CD4-positive, alpha-beta T cell treated with Interleukin-1 beta for 1 hour (primary cell): ENCODE measurements at regions not wholly inside any gene's neighbourhood (a gene's known extent, or its start where the extent isn't known, plus 50 kb on each side); places are given as distances from the start of the nearest gene placed in this dataset.

Experiments used
- DNase-seq, 2 donors: peaks; one replicate each; pipeline ENCODE4 v3.0.0-alpha.2; 2020 to 2022

DNA sequence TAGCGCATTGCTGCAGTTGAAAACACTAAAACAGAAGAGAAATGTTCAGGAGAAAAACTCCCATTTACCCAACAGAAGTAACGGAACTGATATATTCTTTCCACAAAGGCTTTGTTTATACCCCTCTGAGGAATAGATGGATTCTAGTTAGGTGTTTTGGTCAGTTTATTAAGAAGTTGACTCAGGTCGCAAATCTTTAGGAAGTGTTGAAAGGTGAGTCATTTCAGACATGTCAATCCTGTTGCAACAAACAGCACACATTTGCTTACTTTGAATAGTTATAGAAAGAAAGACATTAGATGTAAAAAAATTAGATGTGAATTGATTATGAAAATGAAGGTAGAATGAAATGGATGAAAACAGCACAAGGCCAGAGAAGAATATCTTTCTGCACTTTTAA is 941.0 kb downstream of the KCNJ2 start:
- no peak for DNase-seq

DNA sequence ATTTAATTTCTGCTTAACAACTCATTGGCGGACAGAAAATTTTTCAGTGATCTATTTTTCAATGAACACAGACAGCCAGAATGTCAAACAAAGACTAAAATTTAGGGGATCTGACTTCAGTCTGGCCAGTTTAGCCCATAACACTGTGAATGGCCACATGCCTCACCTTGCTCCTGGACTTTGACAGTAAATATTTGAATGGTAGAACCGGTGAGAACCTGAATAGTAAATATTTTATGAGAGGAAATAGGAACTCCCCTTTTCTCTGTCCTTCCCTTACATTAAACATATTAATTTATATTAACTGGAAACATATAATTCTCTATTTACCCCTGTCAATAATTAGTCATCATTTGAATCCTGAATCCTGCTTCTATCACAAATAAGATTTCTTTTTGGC is 942.1 kb downstream of the KCNJ2 start:
- no peak for DNase-seq

GRCh38 chr17:71111934-71112333 is 942.6 kb downstream of the KCNJ2 start:
- no peak for DNase-seq

DNA sequence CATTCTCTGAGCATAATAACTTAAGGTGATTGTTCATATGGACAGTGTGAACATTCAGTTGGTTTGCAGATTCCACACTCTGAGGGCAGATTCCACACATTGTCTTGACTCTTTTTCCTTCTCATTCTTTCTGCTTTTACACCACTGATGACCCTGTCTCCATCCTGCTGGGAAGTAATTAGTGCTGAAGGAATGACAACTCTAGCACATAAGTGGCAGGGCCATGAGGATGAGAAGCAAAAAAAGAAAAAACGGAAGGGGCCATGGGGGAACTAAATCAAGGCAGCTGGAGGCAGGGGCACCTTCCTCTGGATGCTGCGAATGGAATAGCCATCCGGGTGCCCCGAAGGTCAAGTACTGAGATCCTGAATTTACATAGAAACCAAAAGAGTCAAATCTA is 944.0 kb downstream of the KCNJ2 start:
- DNase-seq: no peak

DNA sequence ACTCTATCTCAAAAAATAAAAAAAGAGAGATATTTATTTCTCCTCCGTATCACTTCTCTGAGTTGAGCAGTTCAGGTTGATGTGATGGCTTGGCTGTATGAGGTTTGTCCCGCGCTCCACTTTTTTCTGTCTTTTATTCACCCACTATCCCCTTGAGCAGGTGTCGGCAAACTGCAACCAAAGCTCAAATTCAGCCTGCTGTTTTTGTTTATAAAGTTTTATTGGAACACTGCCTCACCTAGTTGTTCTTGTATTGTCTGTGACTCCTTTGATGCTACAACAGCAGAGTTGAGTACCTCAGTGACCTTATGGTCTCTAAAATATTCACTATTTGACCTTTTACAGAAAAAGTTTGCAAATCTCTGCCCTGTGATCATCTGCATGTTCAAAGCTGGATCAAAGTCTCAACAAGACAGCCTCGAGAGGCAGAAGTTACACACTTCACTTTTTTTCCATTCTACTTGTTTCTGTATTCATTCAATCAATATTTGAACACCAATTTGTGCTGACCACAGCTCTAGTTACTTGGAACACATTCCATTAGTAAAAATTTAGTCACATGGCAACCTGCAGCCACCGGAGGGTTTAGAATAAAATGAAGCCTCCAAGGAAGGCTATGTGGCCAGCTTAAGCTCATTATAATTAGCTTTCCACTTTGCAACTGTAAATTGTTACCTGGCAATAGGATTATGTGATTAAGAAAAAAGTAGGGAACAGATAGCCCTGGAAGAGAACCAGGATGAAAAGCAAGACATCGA is 945.8 kb downstream of the KCNJ2 start:
- DNase-seq: no peak

GRCh38 chr17:71115669-71115972 is 946.3 kb downstream of the KCNJ2 start:
- DNase-seq: no peak

DNA sequence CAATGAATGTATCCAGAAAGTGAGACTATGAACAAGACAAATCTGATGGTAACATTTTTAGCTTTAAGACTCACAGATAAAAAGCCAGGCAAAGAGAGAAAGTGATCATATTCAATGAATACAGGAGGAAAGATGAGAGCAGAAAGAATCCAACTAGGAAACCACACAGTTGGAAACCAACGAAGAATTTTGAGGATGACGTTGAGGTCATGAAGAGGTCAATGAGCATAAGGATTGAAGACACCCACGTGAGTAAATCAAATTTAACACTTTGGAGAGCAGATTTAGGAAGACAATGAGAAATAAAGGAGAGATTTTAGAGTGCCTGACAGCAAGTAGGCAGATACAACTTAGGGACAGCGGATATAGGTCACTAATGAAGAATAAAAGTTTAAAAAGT is 948.1 kb downstream of the KCNJ2 start:
- DNase-seq: no peak

- DNase-seq: no peak
These were observed 948.7 kb downstream of the KCNJ2 start for GRCh38 chr17:71118039-71118438.

- no peak for DNase-seq
These were observed 958.1 kb downstream of the KCNJ2 start for GRCh38 chr17:71127416-71127815.

DNA sequence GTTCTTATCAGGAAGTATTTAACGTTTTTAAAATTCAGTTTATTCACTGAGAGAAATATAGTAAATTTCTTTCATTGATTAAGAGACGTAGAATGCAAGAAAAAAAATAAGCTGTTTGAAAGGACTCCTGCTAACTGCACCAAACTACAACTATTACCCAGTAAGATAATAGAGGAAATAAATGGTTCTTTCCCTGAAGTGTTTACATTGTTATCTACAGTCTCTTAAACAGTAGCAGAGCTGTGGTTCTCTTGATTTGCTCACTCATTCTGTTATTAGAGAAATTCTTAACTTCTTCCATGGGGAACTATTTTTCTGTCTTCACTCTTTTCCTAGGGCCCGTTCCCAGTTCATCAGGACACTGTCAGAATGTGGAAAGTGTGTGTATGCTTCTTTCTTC is 973.0 kb downstream of the KCNJ2 start:
- no peak for DNase-seq

DNA sequence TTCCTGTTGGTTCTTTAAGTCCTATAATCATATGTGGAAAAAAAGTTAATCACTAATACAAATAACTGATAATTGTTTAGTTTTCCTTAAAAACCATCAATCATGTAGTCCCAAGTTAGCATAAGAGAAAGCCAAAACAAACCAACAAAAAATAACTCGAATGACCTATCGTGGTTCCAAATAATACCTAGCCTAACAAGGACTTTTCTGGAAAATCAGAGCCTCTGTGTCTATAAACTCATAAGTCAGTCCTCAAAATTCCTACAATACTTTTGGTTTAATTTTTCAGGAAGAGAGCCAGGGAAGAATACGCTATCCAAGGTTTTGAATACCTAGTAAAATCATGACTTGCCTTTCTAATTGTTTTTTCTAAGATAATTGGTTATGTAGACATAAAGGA is 975.3 kb upstream of the SOX9 start:
- DNase-seq: no peak

DNA sequence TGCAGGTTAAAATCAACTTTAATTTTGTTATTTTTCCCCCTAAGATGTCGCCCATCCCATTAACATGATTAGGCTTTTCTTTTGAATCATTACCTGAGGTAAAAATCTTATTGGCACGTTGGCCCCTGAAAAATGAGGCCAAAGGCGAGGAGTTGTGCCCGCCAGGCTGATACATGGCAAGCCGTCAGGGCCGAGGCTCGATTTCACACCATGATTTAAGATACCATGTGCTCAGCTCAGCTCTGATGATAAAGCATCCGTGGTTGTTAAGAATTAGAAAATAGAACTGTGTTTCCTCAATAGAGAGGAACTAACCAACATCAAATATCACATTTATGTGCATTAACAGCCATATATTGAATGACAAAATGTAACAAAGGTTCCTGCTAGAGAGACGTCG is 972.9 kb upstream of the SOX9 start:
- no peak for DNase-seq

GRCh38 chr17:71149607-71150006 is 971.2 kb upstream of the SOX9 start:
- no peak for DNase-seq

DNA sequence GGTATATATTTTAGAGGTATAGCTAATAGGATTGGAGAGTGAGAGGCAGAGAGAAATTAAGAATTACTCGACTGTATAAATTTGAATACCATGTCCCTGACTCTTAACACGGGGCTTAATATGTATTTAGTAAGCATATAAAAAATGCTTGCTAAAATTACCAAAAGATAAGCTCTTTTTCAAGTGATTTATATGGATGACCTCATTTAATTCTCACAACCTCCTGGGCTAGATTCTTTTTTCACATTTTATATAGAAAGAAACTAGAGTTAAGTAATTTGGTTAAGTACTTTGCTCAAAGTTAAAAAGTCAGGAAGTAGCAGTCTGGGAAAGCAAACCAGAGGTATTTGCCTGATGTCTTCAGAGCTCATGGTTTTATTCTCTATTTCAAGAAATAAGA is 963.5 kb upstream of the SOX9 start:
- no peak for DNase-seq

GRCh38 chr17:71158437-71158836 is 962.4 kb upstream of the SOX9 start:
- no peak for DNase-seq

GRCh38 chr17:71163121-71163812 is 957.6 kb upstream of the SOX9 start:
- DNase-seq: no peak

DNA sequence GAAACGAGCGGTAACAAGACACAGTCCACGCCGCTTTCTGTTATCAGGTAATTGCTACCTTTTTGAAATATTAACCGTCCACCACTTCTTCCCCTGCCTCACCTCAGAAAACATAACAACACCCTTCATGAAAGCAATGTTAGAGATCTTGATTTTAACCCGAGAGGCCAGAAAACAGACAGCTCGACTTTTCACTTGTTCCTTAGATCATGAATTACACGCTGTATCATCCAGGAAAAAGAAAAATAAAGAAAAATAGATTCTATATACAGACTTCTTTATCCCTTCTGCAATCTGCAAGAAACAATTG is 957.1 kb upstream of the SOX9 start:
- no peak for DNase-seq

GRCh38 chr17:71164561-71164960 is 956.3 kb upstream of the SOX9 start:
- DNase-seq: no peak

GRCh38 chr17:71166311-71166710 is 954.5 kb upstream of the SOX9 start:
- no peak for DNase-seq

GRCh38 chr17:71168053-71168741 is 952.6 kb upstream of the SOX9 start:
- DNase-seq: no peak

DNA sequence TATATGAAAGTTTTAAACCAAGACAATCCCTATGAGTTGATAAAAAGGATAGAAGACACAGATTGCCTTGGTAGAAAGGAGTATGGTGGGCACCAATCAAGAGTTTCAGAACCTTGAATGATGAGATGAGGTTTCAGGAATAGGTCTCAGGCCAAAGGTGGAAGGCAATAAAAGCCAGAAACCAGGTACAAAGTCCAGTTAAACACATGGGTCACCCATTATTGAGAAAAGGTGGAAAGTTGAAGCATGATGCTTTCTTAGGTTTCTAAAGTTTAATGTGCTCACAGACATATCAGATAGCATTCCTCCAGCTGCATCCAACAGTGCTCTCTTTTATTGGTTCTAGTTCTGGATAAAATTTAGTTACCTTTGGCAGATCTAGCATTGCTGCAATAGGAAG is 950.8 kb upstream of the SOX9 start:
- no peak for DNase-seq

- no peak for DNase-seq
These were observed 949.5 kb upstream of the SOX9 start for GRCh38 chr17:71171270-71171669.

DNA sequence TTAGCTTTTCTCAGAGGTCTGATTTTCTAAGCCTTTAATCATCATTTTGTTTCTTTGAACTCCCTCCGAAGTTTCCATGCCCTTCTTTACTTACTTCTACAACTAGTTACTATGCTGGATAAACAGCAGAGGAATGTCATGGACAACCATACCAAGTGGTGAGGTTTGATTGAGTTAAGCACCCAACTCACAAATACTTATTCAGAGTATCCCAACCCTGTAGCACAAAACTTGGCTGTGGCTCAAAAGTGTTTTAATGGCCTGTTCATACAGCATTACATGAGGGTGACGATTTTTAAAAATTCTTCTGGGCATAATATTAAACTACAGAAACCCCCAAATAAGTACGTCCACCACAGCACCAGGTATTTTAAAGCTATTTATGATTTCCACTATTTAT is 946.8 kb upstream of the SOX9 start:
- no peak for DNase-seq

GRCh38 chr17:71176331-71176730 is 944.5 kb upstream of the SOX9 start:
- no peak for DNase-seq
